B cell (primary cell): ENCODE measurements at regions not wholly inside any gene's neighbourhood (a gene's known extent, or its start where the extent isn't known, plus 50 kb on each side); places are given as distances from the start of the nearest gene placed in this dataset.

Experiments
- CTCF ChIP-seq: fragments of 200-600 bp; IDR thresholded peaks from one replicate; pipeline ENCODE4 v1.8.0; 2022; ENCODE audit warnings: antibody characterized with exemption, mild to moderate bottlenecking
- EZH2 ChIP-seq: IDR thresholded peaks from 2 replicates; pipeline ENCODE4 v1.6.1; 2012; ENCODE audit warnings: borderline replicate concordance, low read depth, mild to moderate bottlenecking, moderate library complexity, low read length; ENCODE audit not compliant: insufficient read depth, poor library complexity, severe bottlenecking

DNA sequence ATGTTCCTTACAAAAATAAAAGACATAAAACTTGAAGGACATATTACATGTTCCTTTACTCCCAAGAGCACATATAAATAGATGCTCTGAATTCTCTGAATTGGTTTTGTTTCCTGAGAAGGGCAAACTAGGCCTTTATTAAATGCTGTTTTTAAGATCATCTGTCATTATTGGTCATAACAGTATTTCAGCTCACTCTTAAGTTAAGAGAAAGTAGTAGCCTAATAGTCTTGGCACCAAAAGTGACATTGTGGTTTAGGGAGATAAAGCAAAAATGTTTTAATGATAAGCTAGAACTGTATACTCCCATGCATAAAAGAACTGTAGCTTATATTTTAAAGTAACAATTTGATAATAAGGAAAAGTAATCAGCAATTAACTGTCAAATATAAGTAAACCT lies 361.1 kb upstream of the PTCHD4 start:
- TF ChIP-seq CTCF: no peak
- no peak for TF ChIP-seq EZH2
